HepG2 (cell line): ENCODE measurements at regions not wholly inside any gene's neighbourhood (a gene's known extent, or its start where the extent isn't known, plus 50 kb on each side); places are given as distances from the start of the nearest gene placed in this dataset.

ENCODE experiments used
- ATAC-seq: fragments of 200-7000 bp; cut with Tn5 transposase; 3 replicates; pipeline ENCODE4 v1.9.1; 2020; ENCODE audit warnings: mild to moderate bottlenecking, moderate library complexity
- BruUV-seq: library from RNA; stranded (reverse); fragments of 400-500 nt; replicated peaks from 2 replicates; lab custom pipeline; 2021; lab: Mats Ljungman, UMichigan
- CTCF ChIA-PET: fragments of 300-600 bp; formaldehyde crosslinking; extraction: SDS; loops from one replicate; lab custom pipeline; 2021; ENCODE audit warnings: low total read pairs, inconsistent platforms, low intra/inter-chr PET ratio; lab: Yijun Ruan, JAX
- POLR2A ChIA-PET: fragments of 350-600 bp; sonication (Branson Sonifier 250); formaldehyde crosslinking; loops from one replicate; lab custom pipeline; 2020; ENCODE audit warnings: antibody characterized with exemption, inconsistent platforms; lab: Yijun Ruan, JAX
- DNase-seq: peaks from one replicate; pipeline ENCODE4 v3.0.0-alpha.2; 2015; ENCODE audit warnings: low spot score
- FAIRE-seq: peaks from 3 replicates; lab custom pipeline; 2011; peaks lifted over from hg19 to GRCh38; lab: Jason Lieb, UNC
- H2AFZ ChIP-seq: one replicate; pipeline ENCODE4 v1.6.1; 2011; ENCODE audit warnings: low read length, inconsistent platforms
- H3K27ac ChIP-seq: fragments of 300-600 bp; 3 replicates; pipeline ENCODE4 v1.8.0; 2011; ENCODE audit warnings: mixed run types, mild to moderate bottlenecking, mixed read lengths, low read length, inconsistent platforms; ENCODE audit not compliant: insufficient read depth; ENCODE audit errors: extremely low read length
- H3K27me3 ChIP-seq, 2 experiments: fragments of 200-600 bp in 1 of 2; 2 replicates in 1 of 2; 3 replicates in 1 of 2; pipeline versions ENCODE4 v1.6.0 to v1.8.0; 2011; ENCODE audit warnings: low read length in 2 of 2, mild to moderate bottlenecking in 2 of 2, moderate library complexity in 2 of 2, inconsistent platforms in 1 of 2; ENCODE audit not compliant: insufficient read depth in 2 of 2, control insufficient read depth in 1 of 2
- H3K36me3 ChIP-seq, 2 experiments: fragments of 200-600 bp in 1 of 2; replicated peaks in 1 of 2; 2 replicates in 1 of 2; 3 replicates in 1 of 2; pipeline versions ENCODE4 v1.5.1 to v1.8.0; 2011; ENCODE audit warnings: low read length in 2 of 2, inconsistent platforms in 1 of 2; ENCODE audit not compliant: insufficient read depth in 2 of 2, control insufficient read depth in 1 of 2
- H3K4me1 ChIP-seq: 2 replicates; pipeline ENCODE4 v1.5.1; 2012; ENCODE audit warnings: low read length, inconsistent platforms; ENCODE audit not compliant: insufficient read depth
- H3K4me2 ChIP-seq: 2 replicates; pipeline ENCODE4 v1.6.0; 2011; ENCODE audit warnings: low read depth, low read length, inconsistent platforms
- H3K4me3 ChIP-seq, 3 experiments: fragments of 200-600 bp in 1 of 3; sonication (generic), shearing (Covaris generic) in 1 of 3; replicated peaks in 1 of 3; 2 replicates each; pipeline ENCODE4 v1.5.1; 2011 to 2016; ENCODE audit warnings: low read length in 3 of 3, inconsistent platforms in 2 of 3, low read depth in 2 of 3, mild to moderate bottlenecking in 2 of 3, control low read depth in 1 of 3, mixed read lengths in 1 of 3; ENCODE audit not compliant: insufficient read depth in 1 of 3
- H3K79me2 ChIP-seq: one replicate; pipeline ENCODE4 v1.6.1; 2011; ENCODE audit warnings: low read length, inconsistent platforms; ENCODE audit not compliant: insufficient read depth
- H3K9ac ChIP-seq: 2 replicates; pipeline ENCODE4 v1.6.0; 2011; ENCODE audit warnings: mild to moderate bottlenecking, low read depth, low read length, inconsistent platforms; ENCODE audit not compliant: insufficient read depth
- H3K9me3 ChIP-seq: 2 replicates; pipeline ENCODE4 v1.5.1; 2012; ENCODE audit warnings: mild to moderate bottlenecking, low read length
- H4K20me1 ChIP-seq: 2 replicates; pipeline ENCODE4 v1.6.0; 2011; ENCODE audit warnings: inconsistent platforms, mild to moderate bottlenecking, low read length, moderate library complexity; ENCODE audit not compliant: insufficient read depth
- CEBPG ChIP-seq: IDR thresholded peaks from 2 replicates; pipeline ENCODE4 v1.6.1; 2016
- DNMT3B ChIP-seq: conservative IDR thresholded peaks from 2 replicates; pipeline ENCODE4 v1.6.1; 2016; ENCODE audit warnings: missing biosample characterization, control low read depth
- EZH2 ChIP-seq: conservative IDR thresholded peaks from 2 replicates; pipeline ENCODE4 v1.6.1; 2012; ENCODE audit warnings: mild to moderate bottlenecking, low read depth, low read length, moderate library complexity
- KDM1A ChIP-seq: IDR thresholded peaks from 2 replicates; pipeline ENCODE4 v1.6.1; 2016; ENCODE audit warnings: missing compliant biosample characterization
- RCOR2 ChIP-seq: IDR thresholded peaks from 2 replicates; pipeline ENCODE4 v1.6.1; 2016; ENCODE audit warnings: missing biosample characterization, missing genetic modification reagents
- REPIN1 ChIP-seq: sonication (generic); formaldehyde crosslinking; IDR thresholded peaks from 2 replicates; pipeline ENCODE4 v1.8.0; 2022; ENCODE audit warnings: missing genetic modification reagents, low read depth, mild to moderate bottlenecking, borderline replicate concordance
- SETDB1 ChIP-seq: sonication (generic); formaldehyde crosslinking; IDR thresholded peaks from 2 replicates; pipeline ENCODE4 v1.5.1; 2020; ENCODE audit warnings: missing genetic modification reagents, mild to moderate bottlenecking, borderline replicate concordance
- TOPORS ChIP-seq: sonication (generic); formaldehyde crosslinking; IDR thresholded peaks from 2 replicates; pipeline ENCODE4 v1.8.0; 2023; ENCODE audit warnings: mild to moderate bottlenecking, missing genetic modification reagents
- U2AF1 ChIP-seq: fragments of 200-400 bp; formaldehyde crosslinking; optimal IDR thresholded peaks from 2 replicates; pipeline ENCODE3; 2017; ENCODE audit warnings: mild to moderate bottlenecking, low read depth, low read length
- ZNF20 ChIP-seq: sonication (generic); formaldehyde crosslinking; IDR thresholded peaks from 2 replicates; pipeline ENCODE4 v1.4.0; 2020; ENCODE audit warnings: mild to moderate bottlenecking, moderate library complexity, missing genetic modification reagents
- ZNF589 ChIP-seq: sonication (generic); formaldehyde crosslinking; conservative IDR thresholded peaks from 2 replicates; pipeline ENCODE4 v1.8.0; 2022; ENCODE audit warnings: mild to moderate bottlenecking, moderate library complexity, missing genetic modification reagents
- ZNF660 ChIP-seq: sonication (generic); formaldehyde crosslinking; IDR thresholded peaks from 2 replicates; pipeline ENCODE4 v1.5.1; 2020; ENCODE audit warnings: mild to moderate bottlenecking, low read depth, missing genetic modification reagents, borderline replicate concordance
- ZNF780A ChIP-seq: sonication (generic); formaldehyde crosslinking; IDR thresholded peaks from 2 replicates; pipeline ENCODE4 v1.8.0; 2022; ENCODE audit warnings: mild to moderate bottlenecking, missing genetic modification reagents, moderate library complexity
- WGBS: methylation state at CpG from one replicate; pipeline ENCODE4 v1.1.6; 2017; ENCODE audit warnings: low lambda C conversion rate; 5-methylcytosine and 5-hydroxymethylcytosine counted together
- in situ Hi-C: cut with HindIII; loops from 2 replicates; pipeline ENCODE4 v1.10.0; 2017; ENCODE audit warnings: low pct_unique_long_range_greater_than_20kb; ENCODE audit not compliant: extremely low pct_ligation_motif_present
- intact Hi-C: fragments of 100-400 bp; cut with micrococcal nuclease; formaldehyde crosslinking; loops from one replicate; pipeline ENCODE4 v1.10.0; 2022; ENCODE audit not compliant: unreplicated experiment
- TF ChIP-seq, protein P1 (sequence below): sonication (generic); formaldehyde crosslinking; IDR thresholded peaks from 2 replicates; pipeline ENCODE4 v1.5.0; 2020; ENCODE audit warnings: mild to moderate bottlenecking, missing genetic modification reagents, borderline replicate concordance

DNA sequence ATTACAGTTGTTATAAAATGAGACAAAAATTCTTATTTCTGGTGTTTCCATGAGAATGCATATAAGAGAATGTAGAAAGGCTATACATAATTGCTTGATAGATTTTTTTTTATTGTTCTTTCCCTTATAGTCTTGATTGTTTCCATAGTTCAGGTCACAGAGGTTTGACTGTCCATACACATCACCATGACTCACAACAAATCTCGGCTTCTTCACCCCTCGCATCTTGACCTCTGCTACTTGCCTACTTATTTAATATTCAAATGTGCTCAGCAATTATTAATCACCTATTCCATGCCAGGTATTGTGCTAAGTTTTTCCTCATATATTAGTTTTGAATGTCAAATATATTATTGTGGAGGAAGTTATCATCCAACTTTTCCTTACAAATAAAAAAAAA lies 789.6 kb downstream of the RNF144A start:
- BruUV-seq = no TSS peak
- CTCF ChIA-PET = no interaction called here

More for the DNA sequence above, 789.6 kb downstream of the RNF144A start:
- no peak overlapping the region for H3K4me3 ChIP-seq
- no peaks in the 10 kb centered on the region for H3K9me3 ChIP-seq
- no peak for FAIRE-seq
- no peak overlapping the region for H2AFZ ChIP-seq
- no peaks in the 10 kb centered on the region for H3K79me2 ChIP-seq
- no peak overlapping the region for H3K4me2 ChIP-seq
- 56% methylated on average over 2 of the region's 2 CpGs for WGBS
- ATAC-seq = no peak
- intact Hi-C loops = no loop called here
- DNase-seq = no peak
- no peaks in the 10 kb centered on the region for H3K4me1 ChIP-seq
- no peaks in the 10 kb centered on the region for H3K27me3 ChIP-seq
- H4K20me1 ChIP-seq = no peaks in the 10 kb centered on the region
- H3K36me3 ChIP-seq = no peaks in the 10 kb centered on the region
- no peak overlapping the region for H3K27ac ChIP-seq
- POLR2A ChIA-PET = no interaction called here
- H3K9ac ChIP-seq = no peak overlapping the region
- TF ChIP-seq, protein P1, sequence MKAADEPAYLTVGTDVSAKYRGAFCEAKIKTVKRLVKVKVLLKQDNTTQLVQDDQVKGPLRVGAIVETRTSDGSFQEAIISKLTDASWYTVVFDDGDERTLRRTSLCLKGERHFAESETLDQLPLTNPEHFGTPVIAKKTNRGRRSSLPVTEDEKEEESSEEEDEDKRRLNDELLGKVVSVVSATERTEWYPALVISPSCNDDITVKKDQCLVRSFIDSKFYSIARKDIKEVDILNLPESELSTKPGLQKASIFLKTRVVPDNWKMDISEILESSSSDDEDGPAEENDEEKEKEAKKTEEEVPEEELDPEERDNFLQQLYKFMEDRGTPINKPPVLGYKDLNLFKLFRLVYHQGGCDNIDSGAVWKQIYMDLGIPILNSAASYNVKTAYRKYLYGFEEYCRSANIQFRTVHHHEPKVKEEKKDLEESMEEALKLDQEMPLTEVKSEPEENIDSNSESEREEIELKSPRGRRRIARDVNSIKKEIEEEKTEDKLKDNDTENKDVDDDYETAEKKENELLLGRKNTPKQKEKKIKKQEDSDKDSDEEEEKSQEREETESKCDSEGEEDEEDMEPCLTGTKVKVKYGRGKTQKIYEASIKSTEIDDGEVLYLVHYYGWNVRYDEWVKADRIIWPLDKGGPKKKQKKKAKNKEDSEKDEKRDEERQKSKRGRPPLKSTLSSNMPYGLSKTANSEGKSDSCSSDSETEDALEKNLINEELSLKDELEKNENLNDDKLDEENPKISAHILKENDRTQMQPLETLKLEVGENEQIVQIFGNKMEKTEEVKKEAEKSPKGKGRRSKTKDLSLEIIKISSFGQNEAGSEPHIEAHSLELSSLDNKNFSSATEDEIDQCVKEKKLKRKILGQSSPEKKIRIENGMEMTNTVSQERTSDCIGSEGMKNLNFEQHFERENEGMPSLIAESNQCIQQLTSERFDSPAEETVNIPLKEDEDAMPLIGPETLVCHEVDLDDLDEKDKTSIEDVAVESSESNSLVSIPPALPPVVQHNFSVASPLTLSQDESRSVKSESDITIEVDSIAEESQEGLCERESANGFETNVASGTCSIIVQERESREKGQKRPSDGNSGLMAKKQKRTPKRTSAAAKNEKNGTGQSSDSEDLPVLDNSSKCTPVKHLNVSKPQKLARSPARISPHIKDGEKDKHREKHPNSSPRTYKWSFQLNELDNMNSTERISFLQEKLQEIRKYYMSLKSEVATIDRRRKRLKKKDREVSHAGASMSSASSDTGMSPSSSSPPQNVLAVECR (CRISPR knock-in tag) = no peak
- TF ChIP-seq TOPORS (CRISPR knock-in tag) = no peak
- no peak for TF ChIP-seq SETDB1 (CRISPR knock-in tag)
- TF ChIP-seq RCOR2 (CRISPR knock-in tag) = no peak
- TF ChIP-seq REPIN1 = no peak
- no peak for TF ChIP-seq U2AF1
- no peak for TF ChIP-seq ZNF20 (CRISPR knock-in tag)
- no peak for TF ChIP-seq ZNF660
- no peak for TF ChIP-seq EZH2
- TF ChIP-seq ZNF780A = no peak
- no peak for TF ChIP-seq CEBPG (CRISPR knock-in tag)
- TF ChIP-seq KDM1A (CRISPR knock-in tag) = no peak
- no peak for TF ChIP-seq DNMT3B
- TF ChIP-seq ZNF589 (CRISPR knock-in tag) = no peak
- TF ChIP-seq, all 625 proteins: peak for 0
- in situ Hi-C loops = no loop called here
